Thyroid gland (tissue), 4 donors: ENCODE measurements at regions not wholly inside any gene's neighbourhood (a gene's known extent, or its start where the extent isn't known, plus 50 kb on each side); places are given as distances from the start of the nearest gene placed in this dataset.

Experiments used
- CTCF ChIP-seq, 6 experiments: fragments of 200-600 bp in 3 of 6; fragments of 450-650 bp in 3 of 6; sonication (generic) in 3 of 6; IDR thresholded peaks; one replicate each; pipeline ENCODE4 v1.5.1; 2016 to 2019; ENCODE audit warnings: antibody characterized with exemption in 6 of 6, mild to moderate bottlenecking in 2 of 6, inconsistent platforms in 1 of 6, moderate library complexity in 1 of 6
- POLR2A ChIP-seq, 2 donors: fragments of 450-650 bp; IDR thresholded peaks; one replicate each; pipeline ENCODE4 v1.6.1; 2017; ENCODE audit warnings: antibody characterized with exemption in 2 of 2, mild to moderate bottlenecking in 2 of 2, moderate library complexity in 1 of 2

- TF ChIP-seq CTCF (IDR thresholded peaks at IDR 0.05) (no peak), POLR2A (IDR thresholded peaks at IDR 0.05) (no peak)
Observed at GRCh38 chr1:4965346-4966075, 311.1 kb downstream of the AJAP1 start.
